T-helper 9 cell (primary cell): ENCODE measurements at regions not wholly inside any gene's neighbourhood (a gene's known extent, or its start where the extent isn't known, plus 50 kb on each side); places are given as distances from the start of the nearest gene placed in this dataset.
"Not testable (repeated sequence)": the region's sequence is repeated elsewhere in the genome, so short reads cannot be mapped to it uniquely, and the experiment has no call there.

ENCODE experiments used
- DNase-seq: peaks from one replicate; pipeline ENCODE4 v3.0.0-alpha.2; 2020

GRCh38 chr18:24567199-24567598 is 106.8 kb downstream of the HRH4 start:
- no peak for DNase-seq

- DNase-seq = no peak
Observed at GRCh38 chr18:24570716-24571115, 110.3 kb downstream of the HRH4 start.

GRCh38 chr18:24582771-24583170 is 122.3 kb downstream of the HRH4 start:
- DNase-seq = no peak

- DNase-seq = no peak
Observed at GRCh38 chr18:24584205-24584604, 123.8 kb downstream of the HRH4 start.

GRCh38 chr18:24584813-24585212 is 124.4 kb downstream of the HRH4 start:
- DNase-seq = no peak

GRCh38 chr18:24585996-24586566 is 125.6 kb downstream of the HRH4 start:
- DNase-seq = no peak

- DNase-seq = no peak
Observed at GRCh38 chr18:24586662-24587360, 126.4 kb downstream of the HRH4 start.

GRCh38 chr18:24588440-24588839 is 128.0 kb downstream of the HRH4 start:
- DNase-seq = no peak

- no peak for DNase-seq
Observed at GRCh38 chr18:24590946-24591345, 130.5 kb downstream of the HRH4 start.

GRCh38 chr18:24593401-24593800 is 133.0 kb downstream of the HRH4 start:
- DNase-seq = no peak

- no peak for DNase-seq
Observed at GRCh38 chr18:24593886-24594285, 133.4 kb downstream of the HRH4 start.

GRCh38 chr18:24595561-24596031 is 135.2 kb downstream of the HRH4 start:
- DNase-seq = no peak

GRCh38 chr18:24600076-24600654 is 139.7 kb downstream of the HRH4 start:
- no peak for DNase-seq

- DNase-seq = no peak
Observed at GRCh38 chr18:24601585-24601984, 141.1 kb downstream of the HRH4 start.

GRCh38 chr18:24602201-24602600 is 141.8 kb downstream of the HRH4 start:
- no peak for DNase-seq

GRCh38 chr18:24603151-24603550 is 142.7 kb downstream of the HRH4 start:
- no peak for DNase-seq

- no peak for DNase-seq
Observed at GRCh38 chr18:24605444-24605843, 145.0 kb downstream of the HRH4 start.

GRCh38 chr18:24609254-24609653 is 148.8 kb downstream of the HRH4 start:
- no peak for DNase-seq

- DNase-seq = no peak
Observed at GRCh38 chr18:24611075-24611474, 150.6 kb downstream of the HRH4 start.

- no peak for DNase-seq
Observed at GRCh38 chr18:24613896-24614640, 153.6 kb downstream of the HRH4 start.

- no peak for DNase-seq
Observed at GRCh38 chr18:24616653-24617052, 156.2 kb downstream of the HRH4 start.

GRCh38 chr18:24624421-24624820 is 164.0 kb downstream of the HRH4 start:
- not testable (repeated sequence) for DNase-seq

- DNase-seq = no peak
Observed at GRCh38 chr18:24627644-24628315, 167.3 kb downstream of the HRH4 start.
